ENCODE measurements at regions not wholly inside any gene's neighbourhood (a gene's known extent, or its start where the extent isn't known, plus 50 kb on each side); places are given as distances from the start of the nearest gene placed in this dataset.

- H3K36me3 ChIP-seq (ENCODE audit: insufficient read depth, low read length), result no peaks in the 10 kb centered on the region
- H3K9me3 ChIP-seq (ENCODE audit: low read length), result no peaks in the 10 kb centered on the region
- no peak overlapping the region for H3K27ac ChIP-seq (ENCODE audit: low read depth, low read length, poor library complexity, severe bottlenecking)
- no peaks in the 10 kb centered on the region for H4K20me1 ChIP-seq (ENCODE audit: insufficient read depth, low read length)
- no peak overlapping the region for H3K4me2 ChIP-seq (ENCODE audit: low read length)
- H2AFZ ChIP-seq (ENCODE audit: low read length), result no peak overlapping the region
- H3F3A ChIP-seq (ENCODE audit: insufficient read depth, low read length), result no peaks in the 10 kb centered on the region
- no peaks in the 10 kb centered on the region for H3K79me2 ChIP-seq (ENCODE audit: insufficient read depth, low read length)
- H3K27me3 ChIP-seq (ENCODE audit: insufficient read depth, low read length), result no peaks in the 10 kb centered on the region
- H3K9me2 ChIP-seq (ENCODE audit: low read depth, low read length), result no peaks in the 10 kb centered on the region
- H3K4me1 ChIP-seq (ENCODE audit: insufficient read depth, low read length, severe bottlenecking), result no peaks in the 10 kb centered on the region
- no peak overlapping the region for H3K9ac ChIP-seq (ENCODE audit: low read length)
- TF ChIP-seq, protein P1, sequence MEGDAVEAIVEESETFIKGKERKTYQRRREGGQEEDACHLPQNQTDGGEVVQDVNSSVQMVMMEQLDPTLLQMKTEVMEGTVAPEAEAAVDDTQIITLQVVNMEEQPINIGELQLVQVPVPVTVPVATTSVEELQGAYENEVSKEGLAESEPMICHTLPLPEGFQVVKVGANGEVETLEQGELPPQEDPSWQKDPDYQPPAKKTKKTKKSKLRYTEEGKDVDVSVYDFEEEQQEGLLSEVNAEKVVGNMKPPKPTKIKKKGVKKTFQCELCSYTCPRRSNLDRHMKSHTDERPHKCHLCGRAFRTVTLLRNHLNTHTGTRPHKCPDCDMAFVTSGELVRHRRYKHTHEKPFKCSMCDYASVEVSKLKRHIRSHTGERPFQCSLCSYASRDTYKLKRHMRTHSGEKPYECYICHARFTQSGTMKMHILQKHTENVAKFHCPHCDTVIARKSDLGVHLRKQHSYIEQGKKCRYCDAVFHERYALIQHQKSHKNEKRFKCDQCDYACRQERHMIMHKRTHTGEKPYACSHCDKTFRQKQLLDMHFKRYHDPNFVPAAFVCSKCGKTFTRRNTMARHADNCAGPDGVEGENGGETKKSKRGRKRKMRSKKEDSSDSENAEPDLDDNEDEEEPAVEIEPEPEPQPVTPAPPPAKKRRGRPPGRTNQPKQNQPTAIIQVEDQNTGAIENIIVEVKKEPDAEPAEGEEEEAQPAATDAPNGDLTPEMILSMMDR (IDR thresholded peaks at IDR 0.05; ENCODE audit: low read length), result no peak
- no peak for TF ChIP-seq EZH2 (IDR thresholded peaks at IDR 0.05; ENCODE audit: borderline replicate concordance, low read length)
- no peak overlapping the region for H3K4me3 ChIP-seq (ENCODE audit: low read depth, low read length, poor library complexity, severe bottlenecking)
Measured at GRCh38 chrX:125505207-125505606, 185.5 kb downstream of the TEX13C start.

DNA sequence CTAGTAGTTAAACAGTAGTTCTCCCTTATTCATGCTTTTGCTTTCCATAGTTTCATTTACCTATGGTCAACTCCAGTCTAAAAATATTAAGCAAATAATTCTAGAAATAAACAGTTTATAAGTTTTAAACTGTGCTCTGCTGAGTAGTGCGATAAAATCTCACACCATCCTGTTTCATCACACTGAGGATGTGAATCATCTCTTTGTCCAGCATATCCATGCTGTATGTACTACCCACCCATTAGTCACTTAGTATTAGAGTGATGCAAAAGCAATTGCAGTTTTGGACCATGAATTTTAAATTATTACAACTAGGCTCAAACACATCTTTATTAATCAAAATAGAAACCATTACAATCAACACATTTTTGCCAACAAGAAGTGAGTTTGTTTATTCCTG lies 187.4 kb downstream of the TEX13C start:
- no peaks in the 10 kb centered on the region for H3K36me3 ChIP-seq (ENCODE audit: insufficient read depth, low read length)
- TF ChIP-seq EZH2 (IDR thresholded peaks at IDR 0.05; ENCODE audit: borderline replicate concordance, low read length), result no peak
- TF ChIP-seq, protein P1 (IDR thresholded peaks at IDR 0.05; ENCODE audit: low read length), result no peak
- H3K4me1 ChIP-seq (ENCODE audit: insufficient read depth, low read length, severe bottlenecking), result no peaks in the 10 kb centered on the region
- H3K27me3 ChIP-seq (ENCODE audit: insufficient read depth, low read length), result no peaks in the 10 kb centered on the region
- no peaks in the 10 kb centered on the region for H3F3A ChIP-seq (ENCODE audit: insufficient read depth, low read length)
- H4K20me1 ChIP-seq (ENCODE audit: insufficient read depth, low read length), result no peaks in the 10 kb centered on the region
- H3K4me3 ChIP-seq (ENCODE audit: low read depth, low read length, poor library complexity, severe bottlenecking), result no peak overlapping the region
- no peaks in the 10 kb centered on the region for H3K9me2 ChIP-seq (ENCODE audit: low read depth, low read length)
- no peak overlapping the region for H3K4me2 ChIP-seq (ENCODE audit: low read length)
- H3K27ac ChIP-seq (ENCODE audit: low read depth, low read length, poor library complexity, severe bottlenecking), result no peak overlapping the region
- H3K9me3 ChIP-seq (ENCODE audit: low read length), result no peaks in the 10 kb centered on the region
- no peak overlapping the region for H3K9ac ChIP-seq (ENCODE audit: low read length)
- no peaks in the 10 kb centered on the region for H3K79me2 ChIP-seq (ENCODE audit: insufficient read depth, low read length)
- H2AFZ ChIP-seq (ENCODE audit: low read length), result no peak overlapping the region

DNA sequence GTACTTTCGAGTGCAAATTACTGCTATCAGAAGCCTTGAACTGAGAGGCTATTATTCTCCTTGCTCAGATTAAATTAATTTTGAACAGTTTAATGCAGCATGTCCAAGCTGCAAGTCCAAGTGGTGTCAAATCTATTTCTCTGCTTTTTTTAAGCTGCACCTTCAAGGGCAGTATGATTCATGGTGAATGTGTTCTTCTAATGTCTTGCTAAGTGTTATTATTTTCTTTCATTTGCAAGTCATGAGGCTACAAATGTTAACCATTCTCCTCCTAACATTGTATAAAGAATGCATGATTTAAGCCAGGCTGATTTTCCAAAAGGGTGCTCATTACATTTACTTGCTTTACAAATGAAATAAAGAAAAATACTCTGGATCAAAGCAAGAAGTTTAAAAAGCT lies 200.4 kb downstream of the TEX13C start:
- no peak overlapping the region for H2AFZ ChIP-seq (ENCODE audit: low read length)
- no peaks in the 10 kb centered on the region for H3K36me3 ChIP-seq (ENCODE audit: insufficient read depth, low read length)
- H3K27ac ChIP-seq (ENCODE audit: low read depth, low read length, poor library complexity, severe bottlenecking), result no peak overlapping the region
- H3K9me3 ChIP-seq (ENCODE audit: low read length), result no peaks in the 10 kb centered on the region
- H4K20me1 ChIP-seq (ENCODE audit: insufficient read depth, low read length), result no peaks in the 10 kb centered on the region
- H3F3A ChIP-seq (ENCODE audit: insufficient read depth, low read length), result no peaks in the 10 kb centered on the region
- H3K27me3 ChIP-seq (ENCODE audit: insufficient read depth, low read length), result no peaks in the 10 kb centered on the region
- H3K4me2 ChIP-seq (ENCODE audit: low read length), result no peak overlapping the region
- H3K9me2 ChIP-seq (ENCODE audit: low read depth, low read length), result no peaks in the 10 kb centered on the region
- no peaks in the 10 kb centered on the region for H3K79me2 ChIP-seq (ENCODE audit: insufficient read depth, low read length)
- H3K4me1 ChIP-seq (ENCODE audit: insufficient read depth, low read length, severe bottlenecking), result no peaks in the 10 kb centered on the region
- no peak overlapping the region for H3K9ac ChIP-seq (ENCODE audit: low read length)
- H3K4me3 ChIP-seq (ENCODE audit: low read depth, low read length, poor library complexity, severe bottlenecking), result no peak overlapping the region
- no peak for TF ChIP-seq EZH2 (IDR thresholded peaks at IDR 0.05; ENCODE audit: borderline replicate concordance, low read length)
- TF ChIP-seq, protein P1 (IDR thresholded peaks at IDR 0.05; ENCODE audit: low read length), result no peak
